GM13976 (cell line): ENCODE measurements at regions not wholly inside any gene's neighbourhood (a gene's known extent, or its start where the extent isn't known, plus 50 kb on each side); places are given as distances from the start of the nearest gene placed in this dataset.

Experiments used
- DNase-seq: peaks from one replicate; pipeline ENCODE4 v3.0.0; 2012; ENCODE audit warnings: low spot score
- CTCF ChIP-seq: IDR thresholded peaks from 2 replicates; pipeline ENCODE4 v1.5.1; 2012; ENCODE audit warnings: borderline replicate concordance, mild to moderate bottlenecking; ENCODE audit not compliant: insufficient read depth; ENCODE audit errors: extremely low read depth, missing control alignments, control extremely low read depth
- in situ Hi-C: fragments of 300-500 bp; cut with MboI; formaldehyde crosslinking; loops from one replicate; pipeline ENCODE4 v1.12.0; 2022; ENCODE audit warnings: low sequenced_read_pairs, mixed read lengths, inconsistent platforms; ENCODE audit not compliant: unreplicated experiment

DNA sequence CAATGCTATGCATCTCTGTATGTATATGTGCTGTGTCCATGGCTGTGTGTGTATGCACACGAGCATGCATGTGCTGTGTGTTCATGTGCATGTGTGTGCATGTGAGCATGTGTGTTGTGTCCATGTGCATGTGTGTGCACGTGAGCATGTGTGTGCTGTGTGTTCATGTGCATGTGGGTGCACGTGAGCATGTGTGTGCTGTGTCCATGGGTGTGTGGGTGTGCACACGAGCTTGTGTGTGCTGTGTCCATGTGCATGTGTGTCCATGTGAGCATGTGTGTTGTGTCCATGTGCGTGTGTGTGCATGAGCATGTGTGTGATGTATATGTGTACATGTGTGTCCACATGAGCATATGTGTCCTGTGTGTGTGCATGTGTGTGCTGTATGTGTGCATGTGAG lies 414.4 kb upstream of the SALL3 start:
- in situ Hi-C loops, result no loop called here
- DNase-seq, result no peak
- TF ChIP-seq CTCF, result no peak

DNA sequence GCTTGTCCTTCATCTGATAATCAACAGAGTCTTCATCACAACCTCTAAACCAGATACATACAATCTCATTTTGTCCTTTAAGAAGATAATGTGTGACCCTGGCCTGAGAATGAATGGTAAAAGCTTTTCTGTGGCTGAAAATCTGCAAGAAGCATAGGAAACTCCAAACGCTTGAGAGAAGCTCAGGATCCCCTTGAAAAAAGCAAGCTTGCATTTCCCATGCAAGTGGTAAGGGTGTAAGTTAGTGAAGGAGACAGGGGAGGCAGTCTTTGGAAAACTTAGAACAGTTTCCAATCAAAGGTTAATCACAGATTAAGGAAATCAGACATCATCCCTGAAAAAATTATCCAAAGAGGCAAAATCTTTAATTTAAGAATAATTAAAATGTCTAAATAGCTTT lies 413.6 kb upstream of the SALL3 start:
- TF ChIP-seq CTCF, result no peak
- no peak for DNase-seq
- in situ Hi-C loops, result no loop called here

DNA sequence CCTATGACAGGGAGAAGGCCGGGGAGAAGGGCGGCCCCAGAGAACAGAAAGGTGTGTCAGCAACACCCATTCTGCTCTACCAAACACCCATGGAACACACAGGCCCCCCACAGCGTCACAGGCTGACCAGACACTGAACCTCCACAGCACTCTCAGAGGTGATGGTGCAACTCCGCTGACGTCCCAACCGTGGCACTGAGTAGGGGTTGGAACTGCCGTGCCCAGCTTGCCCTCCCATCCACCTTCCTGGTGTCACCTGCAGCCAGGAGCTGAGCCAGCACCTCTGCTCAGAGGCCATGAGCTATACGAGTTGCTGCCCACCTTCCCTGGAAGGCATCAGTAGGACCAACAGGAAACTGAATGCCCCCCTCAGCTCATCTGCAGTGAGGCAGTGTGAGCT lies 412.9 kb upstream of the SALL3 start:
- in situ Hi-C loops, result no loop called here
- no peak for DNase-seq
- TF ChIP-seq CTCF, result no peak

- DNase-seq, result no peak
- in situ Hi-C loops, result no loop called here
- no peak for TF ChIP-seq CTCF
Measured at GRCh38 chr18:78571063-78571785, 408.4 kb upstream of the SALL3 start.

DNA sequence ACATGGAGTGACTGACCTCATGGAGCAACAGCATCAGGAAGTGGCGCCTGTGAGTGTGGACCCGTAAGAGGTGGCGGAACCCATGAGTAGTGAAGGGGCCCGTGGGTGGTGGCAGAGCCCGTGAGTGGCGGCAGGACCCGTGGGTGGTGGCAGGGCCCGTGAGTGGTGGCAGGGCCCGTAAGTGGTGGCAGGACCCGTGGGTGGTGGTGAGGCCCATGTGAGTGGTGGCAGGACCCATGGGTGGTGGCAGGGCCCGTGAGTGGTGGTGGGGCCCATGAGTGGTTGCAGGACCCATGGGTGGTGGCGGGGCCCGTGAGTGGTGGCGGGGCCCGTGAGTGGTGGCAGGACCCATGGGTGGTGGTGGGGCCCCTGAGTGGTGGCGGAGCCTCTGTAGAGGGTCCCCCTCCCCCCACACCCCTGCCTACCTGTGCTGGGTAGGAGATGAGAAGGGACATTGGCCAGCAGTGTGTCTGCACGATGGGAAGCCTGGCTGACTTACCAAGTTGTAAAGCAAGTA lies 407.7 kb upstream of the SALL3 start:
- in situ Hi-C loops, result no loop called here
- DNase-seq, result no peak
- no peak for TF ChIP-seq CTCF

DNA sequence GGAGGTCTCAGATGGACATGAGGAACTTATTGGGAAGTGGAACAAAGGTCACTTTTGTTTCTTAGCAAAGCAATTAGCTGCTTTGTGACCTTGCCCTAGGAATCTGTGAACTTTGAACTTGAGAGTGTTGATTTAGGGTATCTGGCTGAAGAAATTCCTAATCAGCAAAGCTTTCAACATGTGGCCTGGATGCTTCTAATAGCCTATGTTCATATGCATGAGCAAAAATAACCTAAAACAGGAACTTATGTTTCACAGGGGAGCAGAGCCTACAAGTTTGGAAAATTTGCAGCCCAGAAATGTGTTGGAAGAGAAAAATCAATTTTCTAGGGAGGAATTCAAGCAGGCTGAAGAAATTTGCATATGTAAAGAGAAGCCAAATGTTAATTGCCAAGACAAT lies 405.8 kb upstream of the SALL3 start:
- no peak for TF ChIP-seq CTCF
- DNase-seq, result no peak
- in situ Hi-C loops, result no loop called here
